NCI-H510A treated with DMSO at 0.1 percent for 48 hours (cell line): ENCODE measurements at regions not wholly inside any gene's neighbourhood (a gene's known extent, or its start where the extent isn't known, plus 50 kb on each side); places are given as distances from the start of the nearest gene placed in this dataset.
"Not testable (repeated sequence)": the region's sequence is repeated elsewhere in the genome, so short reads cannot be mapped to it uniquely, and the experiment has no call there.

Experiments
- DNase-seq: peaks from one replicate; lab custom pipeline; 2025; lab: John Stamatoyannopoulos, UW

- no peak for DNase-seq
These were observed 103.8 kb upstream of the PPM1H start for GRCh38 chr12:63038713-63039100.

GRCh38 chr12:63037746-63038712 lies 103.1 kb upstream of the PPM1H start:
- no peak for DNase-seq

GRCh38 chr12:63036974-63037335 lies 102.0 kb upstream of the PPM1H start:
- DNase-seq = no peak

GRCh38 chr12:63036216-63036973 lies 101.4 kb upstream of the PPM1H start:
- no peak for DNase-seq

- no peak for DNase-seq
These were observed 99.7 kb upstream of the PPM1H start for GRCh38 chr12:63034601-63035000.

- no peak for DNase-seq
These were observed 94.7 kb upstream of the PPM1H start for GRCh38 chr12:63029676-63030075.

- DNase-seq = no peak
These were observed 94.0 kb upstream of the PPM1H start for GRCh38 chr12:63028951-63029350.

- no peak for DNase-seq
These were observed 90.2 kb upstream of the PPM1H start for GRCh38 chr12:63025116-63025515.

GRCh38 chr12:63023926-63024325 lies 89.0 kb upstream of the PPM1H start:
- DNase-seq = no peak

- DNase-seq = no peak
These were observed 86.2 kb upstream of the PPM1H start for GRCh38 chr12:63021116-63021515.

GRCh38 chr12:63020269-63020668 lies 85.3 kb upstream of the PPM1H start:
- no peak for DNase-seq

- no peak for DNase-seq
These were observed 83.3 kb upstream of the PPM1H start for GRCh38 chr12:63018273-63018672.

GRCh38 chr12:63013302-63013701 lies 78.4 kb upstream of the PPM1H start:
- DNase-seq = no peak

GRCh38 chr12:63010698-63011097 lies 75.7 kb upstream of the PPM1H start:
- no peak for DNase-seq

GRCh38 chr12:63008372-63008771 lies 73.4 kb upstream of the PPM1H start:
- DNase-seq = no peak

- DNase-seq = no peak
These were observed 72.8 kb upstream of the PPM1H start for GRCh38 chr12:63007726-63008125.

GRCh38 chr12:63006536-63006935 lies 71.6 kb upstream of the PPM1H start:
- DNase-seq = no peak

GRCh38 chr12:63005382-63005781 lies 70.4 kb upstream of the PPM1H start:
- DNase-seq = no peak

- no peak for DNase-seq
These were observed 68.4 kb upstream of the PPM1H start for GRCh38 chr12:63003223-63003819.

GRCh38 chr12:63002059-63002458 lies 67.1 kb upstream of the PPM1H start:
- not testable (repeated sequence) for DNase-seq

- no peak for DNase-seq
These were observed 63.5 kb upstream of the PPM1H start for GRCh38 chr12:62998454-62998853.

- peak; percentile 45 for DNase-seq
These were observed 60.1 kb upstream of the PPM1H start for GRCh38 chr12:62995097-62995496.

- no peak for DNase-seq
These were observed 51.9 kb upstream of the PPM1H start for GRCh38 chr12:62986844-62987243.
